NB4 (cell line): ENCODE measurements at regions not wholly inside any gene's neighbourhood (a gene's known extent, or its start where the extent isn't known, plus 50 kb on each side); places are given as distances from the start of the nearest gene placed in this dataset.

ENCODE experiments used
- CTCF ChIP-seq: IDR thresholded peaks from one replicate; pipeline ENCODE4 v1.5.1; 2012; ENCODE audit warnings: low read depth, low read length
- MYC ChIP-seq: IDR thresholded peaks from 2 replicates; pipeline ENCODE4 v1.6.1; 2011; ENCODE audit warnings: low read depth, low read length
- POLR2A ChIP-seq: IDR thresholded peaks from 2 replicates; pipeline ENCODE4 v1.6.1; 2011; ENCODE audit warnings: mild to moderate bottlenecking; ENCODE audit not compliant: insufficient read length; ENCODE audit errors: extremely low read depth
- TF ChIP-seq, protein P1 (sequence below): IDR thresholded peaks from 2 replicates; pipeline ENCODE4 v1.6.1; 2011; ENCODE audit warnings: low read depth, low read length

GRCh38 chr17:71878998-71879397 lies 241.8 kb upstream of the SOX9 start:
- TF ChIP-seq CTCF (no peak), POLR2A (no peak), MYC (no peak)
- TF ChIP-seq, protein P1, sequence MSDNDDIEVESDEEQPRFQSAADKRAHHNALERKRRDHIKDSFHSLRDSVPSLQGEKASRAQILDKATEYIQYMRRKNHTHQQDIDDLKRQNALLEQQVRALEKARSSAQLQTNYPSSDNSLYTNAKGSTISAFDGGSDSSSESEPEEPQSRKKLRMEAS = no peak
